ENCODE measurements at regions not wholly inside any gene's neighbourhood (a gene's known extent, or its start where the extent isn't known, plus 50 kb on each side); places are given as distances from the start of the nearest gene placed in this dataset.

- Histone ChIP-seq H3K27me3 (ENCODE audit: low read length) (no peaks in the 10 kb centered on the region), H3K9me3 (ENCODE audit: insufficient read depth, low read length) (no peaks in the 10 kb centered on the region), H4K20me1 (ENCODE audit: low read depth, low read length) (no peaks in the 10 kb centered on the region), H3K4me2 (ENCODE audit: low read depth, low read length, poor library complexity, severe bottlenecking) (no peak overlapping the region), H3K9ac (ENCODE audit: low read length) (no peak overlapping the region), H3K4me3 (ENCODE audit: insufficient read depth, low read length, poor library complexity, severe bottlenecking) (no peak overlapping the region), H3K79me2 (ENCODE audit: insufficient read depth, low read length) (no peaks in the 10 kb centered on the region), H3K36me3 (ENCODE audit: low read length) (no peaks in the 10 kb centered on the region), H3K9me2 (replicated peaks; ENCODE audit: insufficient read depth, low read length) (no peaks in the 10 kb centered on the region), H2AFZ (ENCODE audit: low read depth, low read length, severe bottlenecking) (no peak overlapping the region), H3K27ac (ENCODE audit: low read depth, low read length) (no peak overlapping the region), H3F3A (ENCODE audit: insufficient read depth) (no peaks in the 10 kb centered on the region)
- TF ChIP-seq CTCF (IDR thresholded peaks at IDR 0.05; ENCODE audit: insufficient read depth, low read length, poor library complexity, severe bottlenecking) (no peak), EZH2phosphoT487 (conservative IDR thresholded peaks at IDR 0.05; ENCODE audit: low read length) (no peak)
Measured at GRCh38 chr10:118867768-118868167, 113.0 kb upstream of the CACUL1 start.

GRCh38 chr10:118868589-118868988 lies 113.8 kb upstream of the CACUL1 start:
- Histone ChIP-seq H3K36me3 (ENCODE audit: low read length) (no peaks in the 10 kb centered on the region), H3F3A (ENCODE audit: insufficient read depth) (no peaks in the 10 kb centered on the region), H4K20me1 (ENCODE audit: low read depth, low read length) (no peaks in the 10 kb centered on the region), H3K9ac (ENCODE audit: low read length) (no peak overlapping the region), H3K79me2 (ENCODE audit: insufficient read depth, low read length) (no peaks in the 10 kb centered on the region), H3K9me2 (replicated peaks; ENCODE audit: insufficient read depth, low read length) (no peaks in the 10 kb centered on the region), H3K9me3 (ENCODE audit: insufficient read depth, low read length) (no peaks in the 10 kb centered on the region), H3K27ac (ENCODE audit: low read depth, low read length) (no peak overlapping the region), H3K4me3 (ENCODE audit: insufficient read depth, low read length, poor library complexity, severe bottlenecking) (no peak overlapping the region), H3K4me2 (ENCODE audit: low read depth, low read length, poor library complexity, severe bottlenecking) (no peak overlapping the region), H3K27me3 (ENCODE audit: low read length) (no peaks in the 10 kb centered on the region), H2AFZ (ENCODE audit: low read depth, low read length, severe bottlenecking) (no peak overlapping the region)
- TF ChIP-seq CTCF (IDR thresholded peaks at IDR 0.05; ENCODE audit: insufficient read depth, low read length, poor library complexity, severe bottlenecking) (no peak), EZH2phosphoT487 (conservative IDR thresholded peaks at IDR 0.05; ENCODE audit: low read length) (no peak)

DNA sequence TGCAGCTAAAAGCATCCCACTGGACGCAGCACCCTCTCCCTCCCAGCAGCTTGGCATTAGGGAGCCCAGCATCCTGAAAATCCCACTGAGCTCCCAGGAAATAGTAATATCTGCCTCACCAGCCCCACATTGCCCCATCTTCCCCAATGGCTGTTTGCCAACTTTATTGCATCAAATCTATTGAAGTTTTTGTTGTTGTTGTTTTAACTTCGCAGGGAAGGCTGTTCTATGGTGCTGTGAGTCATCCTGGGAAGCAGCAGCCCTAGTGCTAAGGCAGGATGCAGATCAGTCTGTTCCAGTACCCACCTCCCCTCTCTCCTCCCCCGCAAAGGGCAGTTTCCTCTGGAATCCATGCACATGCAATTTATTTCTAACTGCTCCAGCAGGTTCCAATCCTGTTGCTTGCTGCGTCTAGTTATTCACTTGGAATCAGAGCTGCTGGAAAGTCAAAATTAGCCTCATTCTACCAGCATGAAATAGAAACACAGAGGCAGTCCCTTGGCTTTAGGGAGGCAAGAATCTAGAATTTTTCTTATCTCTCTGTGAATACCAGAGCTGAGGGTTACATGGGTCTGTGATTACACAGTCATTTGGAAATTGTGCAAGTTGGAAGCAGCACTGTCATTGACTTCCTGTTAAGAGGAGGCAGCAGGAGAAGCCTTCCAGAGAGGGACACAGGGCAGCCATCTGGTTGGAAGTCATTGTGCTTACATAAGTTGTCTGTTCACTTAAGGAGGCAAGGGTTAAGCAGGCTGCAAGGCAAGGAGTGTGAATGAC lies 115.9 kb upstream of the CACUL1 start:
- Histone ChIP-seq H3K79me2 (ENCODE audit: insufficient read depth, low read length) (no peaks in the 10 kb centered on the region), H3K4me3 (ENCODE audit: insufficient read depth, low read length, poor library complexity, severe bottlenecking) (no peak overlapping the region), H3K27ac (ENCODE audit: low read depth, low read length) (no peak overlapping the region), H3F3A (ENCODE audit: insufficient read depth) (no peaks in the 10 kb centered on the region), H4K20me1 (ENCODE audit: low read depth, low read length) (no peaks in the 10 kb centered on the region), H2AFZ (ENCODE audit: low read depth, low read length, severe bottlenecking) (no peak overlapping the region), H3K27me3 (ENCODE audit: low read length) (no peaks in the 10 kb centered on the region), H3K9me2 (replicated peaks; ENCODE audit: insufficient read depth, low read length) (no peaks in the 10 kb centered on the region), H3K4me2 (ENCODE audit: low read depth, low read length, poor library complexity, severe bottlenecking) (no peak overlapping the region), H3K36me3 (ENCODE audit: low read length) (no peaks in the 10 kb centered on the region), H3K9me3 (ENCODE audit: insufficient read depth, low read length) (no peaks in the 10 kb centered on the region), H3K9ac (ENCODE audit: low read length) (no peak overlapping the region)
- TF ChIP-seq CTCF (IDR thresholded peaks at IDR 0.05; ENCODE audit: insufficient read depth, low read length, poor library complexity, severe bottlenecking) (no peak), EZH2phosphoT487 (conservative IDR thresholded peaks at IDR 0.05; ENCODE audit: low read length) (no peak)

Data from SU-DHL-6 (cell line).